Endothelial cell of umbilical vein (primary cell): ENCODE measurements at regions not wholly inside any gene's neighbourhood (a gene's known extent, or its start where the extent isn't known, plus 50 kb on each side); places are given as distances from the start of the nearest gene placed in this dataset.

Experiments
- CTCF ChIP-seq, 2 donors: IDR thresholded peaks; 1 replicate in 1 of 2; 2 replicates in 1 of 2; pipeline ENCODE4 v1.5.1; 2011; ENCODE audit warnings: low read length in 2 of 2, mild to moderate bottlenecking in 2 of 2, moderate library complexity in 2 of 2, control low read depth in 1 of 2, inconsistent platforms in 1 of 2, low read depth in 1 of 2; ENCODE audit not compliant: insufficient read depth in 1 of 2; ENCODE audit errors: extremely low read depth in 1 of 2
- EZH2 ChIP-seq: IDR thresholded peaks from 2 replicates; pipeline ENCODE4 v1.6.1; 2012; ENCODE audit warnings: borderline replicate concordance, low read depth, mild to moderate bottlenecking, moderate library complexity, low read length, inconsistent platforms; ENCODE audit not compliant: severe bottlenecking
- POLR2A ChIP-seq: IDR thresholded peaks from 2 replicates; pipeline ENCODE4 v1.6.1; 2012; ENCODE audit warnings: low read depth, mild to moderate bottlenecking, control low read depth, low read length
- POLR2AphosphoS5 ChIP-seq: IDR thresholded peaks from 2 replicates; pipeline ENCODE4 v1.6.1; 2012; ENCODE audit warnings: low read depth, mild to moderate bottlenecking, control low read depth, low read length, moderate library complexity; ENCODE audit not compliant: insufficient read depth

GRCh38 chr2:188767176-188767575 lies 207.0 kb upstream of the COL3A1 start:
- TF ChIP-seq POLR2A (no peak), POLR2AphosphoS5 (no peak), CTCF (IDR thresholded peaks at IDR 0.05; ENCODE audit: extremely low read depth in 1 of 2, insufficient read depth in 1 of 2, low read depth in 1 of 2, low read length in 2 of 2) (no peak), EZH2 (no peak)
